ENCODE measurements at regions not wholly inside any gene's neighbourhood (a gene's known extent, or its start where the extent isn't known, plus 50 kb on each side); places are given as distances from the start of the nearest gene placed in this dataset.

- no peak for ATAC-seq
- H3K9me3 Mint-ChIP-seq = peaks cover 16% of the 10 kb centered on the region
Measured at GRCh38 chr5:145110181-145110580, 725.0 kb downstream of the PRELID2 start.

GRCh38 chr5:145105384-145105783 is 729.8 kb downstream of the PRELID2 start:
- H3K36me3 Mint-ChIP-seq (ENCODE audit: insufficient read depth) = no peaks in the 10 kb centered on the region
- no peak overlapping the region for H3K4me3 Mint-ChIP-seq
- no peak for DNase-seq
- H3K4me1 Mint-ChIP-seq (ENCODE audit: low read depth) = no peaks in the 10 kb centered on the region
- no peaks in the 10 kb centered on the region for H3K27me3 Mint-ChIP-seq (ENCODE audit: low read depth)
- no peak for ATAC-seq
- H3K9me3 Mint-ChIP-seq = peaks cover 7% of the 10 kb centered on the region

More at GRCh38 chr5:145110181-145110580, 725.0 kb downstream of the PRELID2 start:
- Mint-ChIP-seq H3K4me1 (ENCODE audit: low read depth) (no peaks in the 10 kb centered on the region), H3K36me3 (ENCODE audit: insufficient read depth) (no peaks in the 10 kb centered on the region), H3K4me3 (no peak overlapping the region), H3K27me3 (ENCODE audit: low read depth) (no peaks in the 10 kb centered on the region)
- DNase-seq = no peak

- Mint-ChIP-seq H3K4me3 (no peak overlapping the region), H3K36me3 (ENCODE audit: insufficient read depth) (no peaks in the 10 kb centered on the region), H3K4me1 (ENCODE audit: low read depth) (no peaks in the 10 kb centered on the region), H3K9me3 (peaks cover 5% of the 10 kb centered on the region), H3K27me3 (ENCODE audit: low read depth) (no peaks in the 10 kb centered on the region)
- DNase-seq (no peak), ATAC-seq (no peak)
Measured at GRCh38 chr5:145104106-145104505, 731.0 kb downstream of the PRELID2 start.

- no peaks in the 10 kb centered on the region for H3K36me3 Mint-ChIP-seq (ENCODE audit: insufficient read depth)
- DNase-seq (no peak), ATAC-seq (no peak)
- H3K4me3 Mint-ChIP-seq = no peak overlapping the region
- H3K4me1 Mint-ChIP-seq (ENCODE audit: low read depth) = no peaks in the 10 kb centered on the region
- no peaks in the 10 kb centered on the region for H3K27me3 Mint-ChIP-seq (ENCODE audit: low read depth)
- H3K9me3 Mint-ChIP-seq = peaks cover 10% of the 10 kb centered on the region
Measured at GRCh38 chr5:145101246-145101645, 733.9 kb downstream of the PRELID2 start.

GRCh38 chr5:145090115-145090514 is 745.0 kb downstream of the PRELID2 start:
- H3K4me3 Mint-ChIP-seq = no peak overlapping the region
- ATAC-seq = no peak
- peaks cover 7% of the 10 kb centered on the region for H3K9me3 Mint-ChIP-seq
- DNase-seq = no peak
- H3K4me1 Mint-ChIP-seq (ENCODE audit: low read depth) = no peaks in the 10 kb centered on the region
- no peaks in the 10 kb centered on the region for H3K36me3 Mint-ChIP-seq (ENCODE audit: insufficient read depth)
- no peaks in the 10 kb centered on the region for H3K27me3 Mint-ChIP-seq (ENCODE audit: low read depth)

- ATAC-seq (no peak), DNase-seq (no peak)
- H3K4me1 Mint-ChIP-seq (ENCODE audit: low read depth) = no peaks in the 10 kb centered on the region
- no peaks in the 10 kb centered on the region for H3K36me3 Mint-ChIP-seq (ENCODE audit: insufficient read depth)
- no peak overlapping the region for H3K4me3 Mint-ChIP-seq
- H3K27me3 Mint-ChIP-seq (ENCODE audit: low read depth) = no peaks in the 10 kb centered on the region
- H3K9me3 Mint-ChIP-seq = peaks cover 11% of the 10 kb centered on the region
Measured at GRCh38 chr5:145084834-145085233, 750.3 kb downstream of the PRELID2 start.

- H3K4me3 Mint-ChIP-seq = no peak overlapping the region
Measured at GRCh38 chr5:145077028-145077427, 758.1 kb downstream of the PRELID2 start.

GRCh38 chr5:145076040-145076439 is 759.1 kb downstream of the PRELID2 start:
- Mint-ChIP-seq H3K4me3 (no peak overlapping the region), H3K36me3 (ENCODE audit: insufficient read depth) (no peaks in the 10 kb centered on the region), H3K9me3 (no peaks in the 10 kb centered on the region), H3K4me1 (ENCODE audit: low read depth) (no peaks in the 10 kb centered on the region), H3K27me3 (ENCODE audit: low read depth) (no peaks in the 10 kb centered on the region)
- DNase-seq (no peak), ATAC-seq (no peak)

More at GRCh38 chr5:145077028-145077427, 758.1 kb downstream of the PRELID2 start:
- no peaks in the 10 kb centered on the region for H3K4me1 Mint-ChIP-seq (ENCODE audit: low read depth)
- no peaks in the 10 kb centered on the region for H3K36me3 Mint-ChIP-seq (ENCODE audit: insufficient read depth)
- H3K9me3 Mint-ChIP-seq = peaks cover 4% of the 10 kb centered on the region
- no peaks in the 10 kb centered on the region for H3K27me3 Mint-ChIP-seq (ENCODE audit: low read depth)
- ATAC-seq (no peak), DNase-seq (no peak)

GRCh38 chr5:145072889-145073288 is 762.3 kb downstream of the PRELID2 start:
- DNase-seq (no peak), ATAC-seq (no peak)
- no peaks in the 10 kb centered on the region for H3K36me3 Mint-ChIP-seq (ENCODE audit: insufficient read depth)
- H3K9me3 Mint-ChIP-seq = no peaks in the 10 kb centered on the region
- no peaks in the 10 kb centered on the region for H3K4me1 Mint-ChIP-seq (ENCODE audit: low read depth)
- H3K27me3 Mint-ChIP-seq (ENCODE audit: low read depth) = no peaks in the 10 kb centered on the region
- H3K4me3 Mint-ChIP-seq = no peak overlapping the region

- DNase-seq (no peak), ATAC-seq (no peak)
- Mint-ChIP-seq H3K36me3 (ENCODE audit: insufficient read depth) (no peaks in the 10 kb centered on the region), H3K27me3 (ENCODE audit: low read depth) (no peaks in the 10 kb centered on the region), H3K4me1 (ENCODE audit: low read depth) (no peaks in the 10 kb centered on the region), H3K4me3 (no peak overlapping the region), H3K9me3 (no peaks in the 10 kb centered on the region)
Measured at GRCh38 chr5:145068721-145069120, 766.4 kb downstream of the PRELID2 start.

- no peaks in the 10 kb centered on the region for H3K36me3 Mint-ChIP-seq (ENCODE audit: insufficient read depth)
- no peaks in the 10 kb centered on the region for H3K27me3 Mint-ChIP-seq (ENCODE audit: low read depth)
- H3K4me1 Mint-ChIP-seq (ENCODE audit: low read depth) = no peaks in the 10 kb centered on the region
- H3K4me3 Mint-ChIP-seq = no peak overlapping the region
- no peak for ATAC-seq
- DNase-seq = no peak
- no peaks in the 10 kb centered on the region for H3K9me3 Mint-ChIP-seq
Measured at GRCh38 chr5:145062280-145063062, 772.7 kb downstream of the PRELID2 start.

- no peaks in the 10 kb centered on the region for H3K27me3 Mint-ChIP-seq (ENCODE audit: low read depth)
- no peaks in the 10 kb centered on the region for H3K9me3 Mint-ChIP-seq
- DNase-seq (no peak), ATAC-seq (no peak)
- H3K4me1 Mint-ChIP-seq (ENCODE audit: low read depth) = no peaks in the 10 kb centered on the region
- no peak overlapping the region for H3K4me3 Mint-ChIP-seq
- H3K36me3 Mint-ChIP-seq (ENCODE audit: insufficient read depth) = no peaks in the 10 kb centered on the region
Measured at GRCh38 chr5:145056800-145057199, 778.3 kb downstream of the PRELID2 start.

- no peak overlapping the region for H3K4me3 Mint-ChIP-seq
- ATAC-seq = no peak
- H3K4me1 Mint-ChIP-seq (ENCODE audit: low read depth) = no peaks in the 10 kb centered on the region
- no peaks in the 10 kb centered on the region for H3K36me3 Mint-ChIP-seq (ENCODE audit: insufficient read depth)
- no peaks in the 10 kb centered on the region for H3K27me3 Mint-ChIP-seq (ENCODE audit: low read depth)
- H3K9me3 Mint-ChIP-seq = no peaks in the 10 kb centered on the region
- DNase-seq = no peak
Measured at GRCh38 chr5:145050181-145050580, 785.0 kb downstream of the PRELID2 start.

- Mint-ChIP-seq H3K4me1 (ENCODE audit: low read depth) (no peaks in the 10 kb centered on the region), H3K27me3 (ENCODE audit: low read depth) (no peaks in the 10 kb centered on the region), H3K9me3 (peaks cover 6% of the 10 kb centered on the region), H3K4me3 (no peak overlapping the region), H3K36me3 (ENCODE audit: insufficient read depth) (no peaks in the 10 kb centered on the region)
- ATAC-seq (no peak), DNase-seq (no peak)
Measured at GRCh38 chr5:145044970-145045369, 790.2 kb downstream of the PRELID2 start.

- Mint-ChIP-seq H3K4me1 (ENCODE audit: low read depth) (no peaks in the 10 kb centered on the region), H3K4me3 (no peak overlapping the region), H3K9me3 (peaks cover 10% of the 10 kb centered on the region), H3K27me3 (ENCODE audit: low read depth) (no peaks in the 10 kb centered on the region), H3K36me3 (ENCODE audit: insufficient read depth) (no peaks in the 10 kb centered on the region)
- no peak for DNase-seq
- no peak for ATAC-seq
Measured at GRCh38 chr5:145028626-145029025, 806.5 kb downstream of the PRELID2 start.
